Fibroblast of skin of left biceps (primary cell): ENCODE measurements at regions not wholly inside any gene's neighbourhood (a gene's known extent, or its start where the extent isn't known, plus 50 kb on each side); places are given as distances from the start of the nearest gene placed in this dataset.

Experiments
- DNase-seq, 2 experiments: peaks; one replicate each; pipeline ENCODE4 v3.0.0-alpha.2; 2013; ENCODE audit warnings: low read depth in 2 of 2

GRCh38 chr2:41908349-41908748 is 139.5 kb upstream of the PKDCC start:
- no peak for DNase-seq

- DNase-seq: no peak
These were observed 138.2 kb upstream of the PKDCC start for GRCh38 chr2:41909584-41909983.

GRCh38 chr2:41910126-41910525 is 137.7 kb upstream of the PKDCC start:
- no peak for DNase-seq

GRCh38 chr2:41911033-41911432 is 136.8 kb upstream of the PKDCC start:
- no peak for DNase-seq

GRCh38 chr2:41912337-41912736 is 135.5 kb upstream of the PKDCC start:
- DNase-seq: no peak

- DNase-seq: no peak
These were observed 135.0 kb upstream of the PKDCC start for GRCh38 chr2:41912776-41913175.

GRCh38 chr2:41913311-41913710 is 134.5 kb upstream of the PKDCC start:
- DNase-seq: no peak

DNA sequence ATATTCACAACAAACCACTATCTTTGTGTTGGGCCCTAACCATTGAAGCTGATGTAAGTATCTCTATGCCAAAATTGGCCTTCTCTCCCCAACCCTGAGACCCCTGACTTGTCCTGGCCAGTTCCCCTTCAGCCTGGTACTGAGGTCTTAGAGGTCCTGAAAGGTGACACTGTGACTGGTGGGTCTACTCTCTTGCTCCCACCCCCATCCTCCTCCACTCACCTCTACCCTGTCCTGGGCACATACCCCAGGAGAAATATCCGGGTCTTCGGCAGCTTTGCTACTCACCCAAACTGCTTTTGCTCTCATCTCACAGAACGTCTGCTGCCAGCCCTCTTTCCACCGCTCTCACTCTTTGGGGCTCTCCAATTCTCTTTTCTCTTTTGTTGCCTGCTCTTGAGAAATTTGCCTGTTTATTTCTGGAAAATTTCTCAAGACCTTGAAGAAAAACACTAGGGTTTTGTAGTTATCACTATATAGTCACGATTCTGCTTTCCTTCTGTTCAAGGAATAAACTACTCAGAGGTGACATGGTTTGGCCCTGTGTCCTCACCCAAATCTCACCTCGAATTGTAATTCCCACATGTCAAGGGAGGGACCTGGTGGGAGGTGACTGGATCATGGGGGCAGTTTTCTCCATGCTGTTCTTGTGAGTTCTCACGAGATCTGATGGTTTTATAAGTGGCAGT is 133.8 kb upstream of the PKDCC start:
- DNase-seq: no peak

GRCh38 chr2:41914936-41915335 is 132.9 kb upstream of the PKDCC start:
- DNase-seq: no peak

- DNase-seq: no peak
These were observed 131.6 kb upstream of the PKDCC start for GRCh38 chr2:41916177-41916576.

GRCh38 chr2:41917587-41917986 is 130.2 kb upstream of the PKDCC start:
- DNase-seq: no peak

- DNase-seq: no peak
These were observed 128.7 kb upstream of the PKDCC start for GRCh38 chr2:41919135-41919534.

- DNase-seq: no peak
These were observed 127.6 kb upstream of the PKDCC start for GRCh38 chr2:41920181-41920580.

DNA sequence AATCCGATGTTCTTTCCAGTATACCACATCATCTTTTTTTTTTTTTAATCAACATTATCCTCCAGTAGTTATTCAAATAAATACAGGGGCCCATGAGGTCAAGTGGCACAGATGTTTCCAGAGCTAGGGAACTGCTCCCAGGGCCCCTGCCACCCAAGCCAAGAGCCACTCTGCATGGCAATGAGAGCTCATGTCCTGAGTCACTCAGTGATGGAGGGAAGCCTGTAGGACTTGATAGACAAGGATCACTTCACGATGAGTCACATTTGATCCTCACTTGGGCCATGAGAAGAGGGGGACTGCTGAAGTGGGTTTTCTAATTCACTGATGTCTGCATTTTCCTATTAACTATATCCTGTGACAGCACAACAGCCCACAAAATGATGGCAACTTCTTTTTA is 127.0 kb upstream of the PKDCC start:
- DNase-seq: no peak

DNA sequence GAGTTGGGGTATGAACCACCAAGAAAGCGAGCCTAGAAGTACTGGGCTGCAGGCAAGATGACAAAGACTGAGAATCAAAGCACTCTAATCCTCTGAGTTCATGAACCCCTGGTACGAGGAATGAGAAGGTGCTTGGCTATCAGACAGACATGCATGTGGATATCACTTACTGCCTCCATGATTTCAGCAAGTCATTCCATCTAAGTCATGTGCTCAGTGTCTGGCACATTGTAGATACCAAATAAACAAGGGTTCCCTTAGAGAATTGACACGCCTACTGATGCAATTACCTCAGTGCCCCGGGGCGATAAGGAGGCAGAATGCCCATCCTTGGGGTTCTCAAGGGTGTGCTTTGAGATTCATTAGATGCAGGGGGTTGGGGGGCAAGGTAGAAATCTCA is 125.6 kb upstream of the PKDCC start:
- no peak for DNase-seq

GRCh38 chr2:41923156-41923786 is 124.5 kb upstream of the PKDCC start:
- DNase-seq: no peak

DNA sequence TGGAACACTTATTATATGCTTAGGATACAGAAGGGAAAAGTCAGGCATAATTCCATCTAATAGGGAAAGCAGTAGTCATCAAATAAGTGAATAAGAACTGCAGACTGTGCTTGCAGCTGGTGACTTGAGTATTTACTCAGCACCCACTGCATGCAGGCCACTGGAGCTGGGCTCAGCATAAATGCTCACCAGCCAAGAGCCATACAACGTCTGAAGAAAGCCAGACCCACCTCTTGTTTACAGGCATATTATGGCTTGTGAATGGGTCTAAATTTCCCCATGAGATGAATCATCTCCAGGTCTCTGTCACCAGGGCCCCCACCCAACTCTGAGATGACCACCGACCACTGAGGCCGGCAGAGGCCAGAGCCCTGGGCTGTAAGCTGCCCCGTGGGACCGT is 123.8 kb upstream of the PKDCC start:
- no peak for DNase-seq

DNA sequence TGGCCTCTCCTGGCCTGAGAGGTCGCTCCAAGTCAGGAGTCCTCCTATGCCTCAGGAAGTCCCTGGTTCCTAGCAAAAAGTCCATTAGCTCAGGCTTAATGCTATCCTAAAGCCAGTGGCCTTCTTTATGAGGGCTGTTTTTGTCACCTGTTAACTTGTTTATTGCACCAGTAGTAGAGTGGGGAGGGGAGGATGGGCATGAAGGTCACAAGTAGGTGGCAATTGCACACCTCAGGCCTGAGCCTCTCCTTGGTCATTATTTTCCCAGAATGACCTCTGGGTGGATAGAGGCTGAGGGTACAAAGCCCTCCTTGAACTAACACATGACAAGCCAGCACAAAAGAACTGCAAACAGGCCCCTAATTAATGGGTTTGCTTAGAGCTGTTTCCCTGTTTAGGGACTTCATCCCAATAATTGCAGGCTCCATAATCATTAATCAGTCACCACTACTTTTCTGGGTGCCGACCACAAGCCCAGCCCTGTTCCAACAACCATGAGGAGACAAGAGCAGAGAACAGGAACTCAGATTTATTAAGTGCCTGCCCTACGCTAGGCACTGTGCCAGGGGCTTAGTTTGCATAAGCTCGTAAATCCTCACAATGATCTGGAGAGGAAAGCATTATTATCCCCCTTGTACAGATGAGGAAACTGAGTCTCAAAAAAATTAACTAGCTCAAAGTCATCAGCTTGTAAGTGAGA is 123.0 kb upstream of the PKDCC start:
- DNase-seq: no peak

DNA sequence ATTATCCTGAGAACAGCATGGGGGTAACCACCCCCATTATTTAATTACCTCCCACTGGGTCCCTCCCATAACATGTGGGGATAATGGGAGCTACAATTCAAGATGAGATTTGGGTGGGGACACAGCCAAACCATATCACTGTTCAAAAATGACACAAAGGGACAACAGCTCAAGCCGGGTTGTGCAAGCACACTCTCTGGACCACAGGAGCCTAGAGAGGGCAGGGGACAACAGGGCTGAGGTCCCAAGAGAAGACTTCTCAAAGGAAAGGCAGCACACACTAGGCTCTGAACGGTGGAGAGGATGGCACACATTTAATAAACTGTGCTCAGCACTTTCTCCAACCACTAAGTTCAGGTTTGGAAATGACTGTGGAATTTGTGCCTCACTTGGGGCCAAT is 122.1 kb upstream of the PKDCC start:
- DNase-seq: no peak

DNA sequence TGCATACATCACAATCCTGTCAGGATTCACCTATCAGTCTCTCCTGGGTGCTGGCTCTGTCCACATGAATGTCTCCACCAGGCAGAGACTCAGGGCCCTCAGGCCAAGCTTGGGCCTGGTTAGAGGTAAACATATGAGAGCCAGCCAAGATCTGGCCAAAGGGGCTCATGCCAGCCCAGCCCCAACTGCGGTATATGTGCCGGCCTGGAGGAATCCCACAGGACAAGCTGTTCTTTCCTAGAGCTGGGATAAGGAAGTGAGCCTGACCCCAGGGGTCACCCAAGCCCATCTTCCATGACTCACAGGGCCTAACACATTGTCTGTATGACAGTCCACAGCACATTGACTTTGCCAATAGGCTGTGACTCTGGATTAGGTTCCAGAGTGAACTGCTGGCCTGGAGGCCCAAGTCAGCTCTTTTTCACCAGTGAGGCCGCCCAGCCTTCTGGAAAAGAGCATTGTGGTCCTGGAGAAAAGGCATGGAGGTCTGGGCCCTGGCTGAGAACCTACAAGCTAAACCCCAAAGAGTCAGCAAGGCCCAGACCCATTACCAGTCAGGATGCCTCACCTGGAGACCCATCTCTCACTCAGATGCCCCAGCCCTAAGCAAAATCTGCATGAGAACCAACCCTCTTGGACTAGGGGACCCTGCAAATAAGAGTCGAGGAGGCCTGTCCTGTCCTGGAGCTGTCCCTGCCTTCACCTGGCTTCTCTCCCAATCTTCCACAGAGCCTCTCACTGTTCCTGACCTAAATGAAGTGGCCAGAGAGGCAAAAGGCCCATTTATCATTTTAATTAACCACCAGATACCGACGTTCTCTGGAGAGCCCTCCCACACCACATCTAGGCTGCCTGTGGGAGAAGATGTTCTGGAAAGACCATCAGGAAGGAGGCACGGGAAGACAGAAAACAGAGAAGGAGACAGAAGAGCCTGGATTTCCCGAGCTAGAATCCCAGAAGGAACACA is 120.9 kb upstream of the PKDCC start:
- no peak for DNase-seq

DNA sequence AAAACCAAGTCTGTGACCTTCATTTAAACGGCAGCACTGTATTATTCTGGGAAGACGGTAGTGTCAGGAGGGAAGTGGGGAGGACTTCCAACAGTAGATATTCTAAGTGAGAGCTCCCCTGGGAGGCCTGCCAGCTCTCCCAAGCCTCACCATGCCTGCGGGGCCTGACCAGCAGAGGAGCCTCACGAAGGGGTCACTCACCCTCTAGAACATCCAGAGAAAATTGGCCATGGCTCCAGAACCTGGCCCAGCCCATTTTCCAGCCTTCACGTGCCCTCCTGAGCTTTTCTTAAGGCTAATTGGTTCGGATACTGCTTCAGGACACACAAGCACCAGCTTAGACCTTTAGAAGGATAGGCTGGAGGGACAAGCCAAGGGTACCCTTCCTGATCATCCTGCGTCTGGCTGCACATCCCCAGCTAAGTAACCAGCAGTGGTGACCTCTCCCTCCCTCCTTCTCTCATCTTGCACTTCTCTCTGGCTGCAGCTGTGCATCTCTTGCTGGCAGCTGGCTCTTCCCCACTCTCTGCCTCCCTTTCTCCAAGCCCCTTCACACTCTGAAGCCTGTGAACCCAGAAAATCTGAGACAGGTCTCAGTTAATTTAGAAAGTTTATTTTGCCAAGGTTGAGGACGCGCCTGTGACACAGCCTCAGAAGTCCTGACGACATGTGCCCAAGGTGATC is 120.1 kb upstream of the PKDCC start:
- DNase-seq: no peak
